ENCODE measurements at regions not wholly inside any gene's neighbourhood (a gene's known extent, or its start where the extent isn't known, plus 50 kb on each side); places are given as distances from the start of the nearest gene placed in this dataset.

GRCh38 chr17:14468858-14469257 lies 168.0 kb downstream of the HS3ST3B1 start:
- CTCF ChIA-PET, result no interaction called here
- TF ChIP-seq CTCF (IDR thresholded peaks at IDR 0.05; ENCODE audit: control extremely low read depth, extremely low read depth, low read depth, missing control alignments), result no peak
- POLR2A ChIA-PET, result no interaction called here
- DNase-seq (ENCODE audit: extremely low spot score), result no peak

DNA sequence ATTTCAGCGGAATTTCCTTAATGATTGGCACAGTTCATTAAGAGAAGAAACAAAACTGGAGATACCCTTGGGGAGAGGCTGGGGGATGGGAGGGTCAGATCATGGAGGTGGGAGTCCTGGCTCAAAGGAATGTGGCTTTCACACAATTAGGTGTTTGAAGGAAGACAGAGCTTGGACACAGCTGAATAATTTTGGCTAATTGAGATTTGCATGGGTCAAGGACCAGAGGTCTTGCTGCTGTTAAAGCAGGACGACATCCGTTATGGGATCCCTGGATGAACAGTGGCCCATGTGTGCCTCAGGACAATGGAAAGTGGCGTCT lies 160.3 kb downstream of the HS3ST3B1 start:
- ChIA-PET POLR2A (no interaction called here), CTCF (no interaction called here)
- no peak for TF ChIP-seq CTCF (IDR thresholded peaks at IDR 0.05; ENCODE audit: control extremely low read depth, extremely low read depth, low read depth, missing control alignments)
- no peak for DNase-seq (ENCODE audit: extremely low spot score)

DNA sequence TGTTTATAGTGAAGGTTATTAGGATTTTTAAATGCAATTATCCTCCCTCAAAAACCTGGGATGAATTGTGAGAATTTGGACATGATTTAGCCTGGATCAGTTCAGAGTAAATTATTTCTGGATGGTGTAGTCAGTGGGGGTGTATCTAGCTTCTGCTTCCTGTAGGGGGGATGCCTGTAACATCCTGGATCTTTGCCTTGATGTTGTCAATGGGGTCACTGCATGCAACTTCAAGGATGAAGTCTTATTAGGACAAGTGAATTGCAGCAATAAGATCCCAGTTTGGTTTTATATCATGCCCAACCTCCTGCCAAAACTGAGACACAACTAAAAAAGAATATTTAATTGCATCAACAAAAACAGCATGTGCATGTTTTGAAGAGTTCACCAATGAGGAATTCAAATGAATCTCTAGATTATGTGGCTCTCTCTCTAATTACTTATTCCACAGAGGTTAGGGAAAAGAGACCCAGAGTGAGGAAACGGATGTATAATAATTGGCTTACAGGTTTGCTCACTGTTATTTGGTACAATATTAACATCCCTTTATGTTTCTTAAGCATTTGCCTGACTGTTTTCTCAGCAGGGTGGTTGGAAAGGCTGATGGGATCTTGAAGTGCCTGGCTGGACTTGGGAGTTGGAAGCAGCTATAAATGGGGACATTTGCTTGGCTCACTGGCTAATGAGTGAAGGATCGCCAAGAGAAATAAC lies 159.8 kb downstream of the HS3ST3B1 start:
- CTCF ChIA-PET, result no interaction called here

DNA sequence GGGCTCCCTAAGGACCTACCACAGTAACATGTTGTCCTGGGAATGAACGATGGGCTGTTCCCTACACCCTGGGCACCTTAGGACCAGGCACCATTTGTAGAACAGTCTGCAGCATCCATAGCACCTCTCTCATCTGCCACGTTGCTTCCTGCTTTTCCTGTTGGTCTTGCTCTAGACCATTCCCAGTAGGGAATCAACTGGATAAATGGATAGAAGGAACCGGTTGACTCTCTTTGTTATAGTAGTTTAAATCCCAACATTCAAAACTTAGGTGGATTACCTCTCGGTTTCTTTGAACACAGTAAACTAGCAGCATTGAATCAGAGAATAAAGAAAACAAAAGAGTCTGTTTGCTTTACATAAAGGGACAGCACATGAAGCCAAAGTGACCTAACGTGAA lies 159.1 kb downstream of the HS3ST3B1 start:
- TF ChIP-seq CTCF (IDR thresholded peaks at IDR 0.05; ENCODE audit: control extremely low read depth, extremely low read depth, low read depth, missing control alignments), result no peak
- ChIA-PET CTCF (no interaction called here), POLR2A (no interaction called here)
- no peak for DNase-seq (ENCODE audit: extremely low spot score)

More for the DNA sequence above, 159.8 kb downstream of the HS3ST3B1 start:
- DNase-seq (ENCODE audit: extremely low spot score), result no peak
- POLR2A ChIA-PET, result no interaction called here
- TF ChIP-seq CTCF (IDR thresholded peaks at IDR 0.05; ENCODE audit: control extremely low read depth, extremely low read depth, low read depth, missing control alignments), result no peak

GRCh38 chr17:14458724-14459123 lies 157.8 kb downstream of the HS3ST3B1 start:
- no peak for TF ChIP-seq CTCF (IDR thresholded peaks at IDR 0.05; ENCODE audit: control extremely low read depth, extremely low read depth, low read depth, missing control alignments)
- DNase-seq (ENCODE audit: extremely low spot score), result no peak
- POLR2A ChIA-PET, result no interaction called here
- CTCF ChIA-PET, result no interaction called here

- POLR2A ChIA-PET, result no interaction called here
- DNase-seq (ENCODE audit: extremely low spot score), result no peak
- no peak for TF ChIP-seq CTCF (IDR thresholded peaks at IDR 0.05; ENCODE audit: control extremely low read depth, extremely low read depth, low read depth, missing control alignments)
- CTCF ChIA-PET, result no interaction called here
Observed at GRCh38 chr17:14454746-14455145, 153.9 kb downstream of the HS3ST3B1 start.

- POLR2A ChIA-PET, result no interaction called here
- no peak for TF ChIP-seq CTCF (IDR thresholded peaks at IDR 0.05; ENCODE audit: control extremely low read depth, extremely low read depth, low read depth, missing control alignments)
- DNase-seq (ENCODE audit: extremely low spot score), result no peak
- CTCF ChIA-PET, result no interaction called here
Observed at GRCh38 chr17:14452856-14453255, 152.0 kb downstream of the HS3ST3B1 start.
